ENCODE measurements at regions not wholly inside any gene's neighbourhood (a gene's known extent, or its start where the extent isn't known, plus 50 kb on each side); places are given as distances from the start of the nearest gene placed in this dataset.
"Not testable (repeated sequence)": the region's sequence is repeated elsewhere in the genome, so short reads cannot be mapped to it uniquely, and the experiment has no call there.

GRCh38 chr4:132557660-132558059 is 591.4 kb upstream of the PCDH10 start:
- DNase-seq = no peak

- DNase-seq = no peak
Observed at GRCh38 chr4:132564920-132565319, 584.2 kb upstream of the PCDH10 start.

- DNase-seq = no peak
Observed at GRCh38 chr4:132565542-132565941, 583.6 kb upstream of the PCDH10 start.

- DNase-seq = no peak
Observed at GRCh38 chr4:132572210-132572609, 576.9 kb upstream of the PCDH10 start.

GRCh38 chr4:132587626-132588025 is 561.5 kb upstream of the PCDH10 start:
- DNase-seq = no peak

GRCh38 chr4:132592340-132592739 is 556.8 kb upstream of the PCDH10 start:
- no peak for DNase-seq

GRCh38 chr4:132592850-132593249 is 556.2 kb upstream of the PCDH10 start:
- DNase-seq = no peak

GRCh38 chr4:132593717-132594400 is 555.2 kb upstream of the PCDH10 start:
- no peak for DNase-seq

- no peak for DNase-seq
Observed at GRCh38 chr4:132596186-132596585, 552.9 kb upstream of the PCDH10 start.

GRCh38 chr4:132605551-132605950 is 543.5 kb upstream of the PCDH10 start:
- no peak for DNase-seq

- DNase-seq = no peak
Observed at GRCh38 chr4:132614682-132615081, 534.4 kb upstream of the PCDH10 start.

GRCh38 chr4:132619968-132620367 is 529.1 kb upstream of the PCDH10 start:
- no peak for DNase-seq

GRCh38 chr4:132642016-132642817 is 506.9 kb upstream of the PCDH10 start:
- DNase-seq = peak in 1 of 2 experiments; percentile 55

GRCh38 chr4:132646186-132646585 is 502.9 kb upstream of the PCDH10 start:
- no peak for DNase-seq

GRCh38 chr4:132651196-132651595 is 497.9 kb upstream of the PCDH10 start:
- DNase-seq = no peak

GRCh38 chr4:132660181-132660580 is 488.9 kb upstream of the PCDH10 start:
- DNase-seq = no peak

- no peak for DNase-seq
Observed at GRCh38 chr4:132662456-132662855, 486.6 kb upstream of the PCDH10 start.

GRCh38 chr4:132669786-132670185 is 479.3 kb upstream of the PCDH10 start:
- no peak for DNase-seq

- DNase-seq = no peak
Observed at GRCh38 chr4:132670557-132670956, 478.5 kb upstream of the PCDH10 start.

- DNase-seq = no peak
Observed at GRCh38 chr4:132683957-132684356, 465.1 kb upstream of the PCDH10 start.

- no peak for DNase-seq
Observed at GRCh38 chr4:132691026-132691425, 458.1 kb upstream of the PCDH10 start.

- no peak for DNase-seq
Observed at GRCh38 chr4:132691668-132692067, 457.4 kb upstream of the PCDH10 start.

- no peak for DNase-seq
Observed at GRCh38 chr4:132694775-132695174, 454.3 kb upstream of the PCDH10 start.

GRCh38 chr4:132697505-132697904 is 451.6 kb upstream of the PCDH10 start:
- DNase-seq = not testable (repeated sequence)
